HFFc6 (cell line): ENCODE measurements at regions not wholly inside any gene's neighbourhood (a gene's known extent, or its start where the extent isn't known, plus 50 kb on each side); places are given as distances from the start of the nearest gene placed in this dataset.

Experiments used
- DNase-seq: peaks from one replicate; pipeline ENCODE4 v3.0.0-alpha.2; 2018
- H3K27ac Mint-ChIP-seq: 2 replicates; pipeline ENCODE4 v1.8.0; 2020; ENCODE audit warnings: mild to moderate bottlenecking, mixed read lengths
- H3K27me3 Mint-ChIP-seq: 2 replicates; pipeline ENCODE4 v1.8.0; 2021; ENCODE audit warnings: mild to moderate bottlenecking, moderate library complexity, mixed read lengths; ENCODE audit not compliant: insufficient read depth
- H3K36me3 Mint-ChIP-seq: 2 replicates; pipeline ENCODE4 v1.8.0; 2021; ENCODE audit warnings: low read depth, mixed read lengths
- H3K4me1 Mint-ChIP-seq: 2 replicates; pipeline ENCODE4 v1.8.0; 2020; ENCODE audit warnings: low read depth, mixed read lengths
- H3K4me3 Mint-ChIP-seq: 2 replicates; pipeline ENCODE4 v1.8.0; 2020; ENCODE audit warnings: mild to moderate bottlenecking, moderate library complexity, mixed read lengths
- H3K9me3 Mint-ChIP-seq: 2 replicates; pipeline ENCODE4 v1.8.0; 2020; ENCODE audit warnings: mild to moderate bottlenecking, mixed read lengths
- CTCF ChIP-seq: fragments of 200-600 bp; sonication (generic); IDR thresholded peaks from 2 replicates; pipeline ENCODE4 v1.5.0; 2021; ENCODE audit warnings: antibody characterized with exemption, mild to moderate bottlenecking

GRCh38 chr10:9733766-9734165, 1283.9 kb upstream of the CELF2 start:
- Mint-ChIP-seq H3K9me3 (peaks cover 34% of the 10 kb centered on the region), H3K27ac (no peak overlapping the region), H3K27me3 (no peaks in the 10 kb centered on the region), H3K36me3 (no peaks in the 10 kb centered on the region), H3K4me1 (no peaks in the 10 kb centered on the region), H3K4me3 (no peak overlapping the region)
- no peak for TF ChIP-seq CTCF
- DNase-seq, result no peak

GRCh38 chr10:9734218-9734617, 1283.5 kb upstream of the CELF2 start:
- TF ChIP-seq CTCF, result no peak
- no peak overlapping the region for H3K4me3 Mint-ChIP-seq
- no peaks in the 10 kb centered on the region for H3K36me3 Mint-ChIP-seq

GRCh38 chr10:9735731-9736130, 1281.9 kb upstream of the CELF2 start:
- Mint-ChIP-seq H3K27ac (no peak overlapping the region), H3K4me1 (no peaks in the 10 kb centered on the region), H3K4me3 (no peak overlapping the region), H3K9me3 (peaks cover 38% of the 10 kb centered on the region), H3K27me3 (no peaks in the 10 kb centered on the region), H3K36me3 (no peaks in the 10 kb centered on the region)
- no peak for DNase-seq
- TF ChIP-seq CTCF, result no peak

More at GRCh38 chr10:9734218-9734617, 1283.5 kb upstream of the CELF2 start:
- H3K27ac Mint-ChIP-seq, result no peak overlapping the region
- DNase-seq, result no peak
- no peaks in the 10 kb centered on the region for H3K27me3 Mint-ChIP-seq
- H3K9me3 Mint-ChIP-seq, result peaks cover 33% of the 10 kb centered on the region
- no peaks in the 10 kb centered on the region for H3K4me1 Mint-ChIP-seq

GRCh38 chr10:9743639-9744038, 1274.0 kb upstream of the CELF2 start:
- Mint-ChIP-seq H3K36me3 (no peaks in the 10 kb centered on the region), H3K9me3 (peaks cover 46% of the 10 kb centered on the region), H3K4me3 (no peak overlapping the region), H3K4me1 (no peaks in the 10 kb centered on the region), H3K27me3 (no peaks in the 10 kb centered on the region), H3K27ac (no peak overlapping the region)
- no peak for DNase-seq
- no peak for TF ChIP-seq CTCF

- H3K27me3 Mint-ChIP-seq, result no peaks in the 10 kb centered on the region
- TF ChIP-seq CTCF, result no peak
- peaks cover 46% of the 10 kb centered on the region for H3K9me3 Mint-ChIP-seq
- no peak overlapping the region for H3K27ac Mint-ChIP-seq
- no peaks in the 10 kb centered on the region for H3K4me1 Mint-ChIP-seq
- no peak for DNase-seq
- H3K4me3 Mint-ChIP-seq, result no peak overlapping the region
- H3K36me3 Mint-ChIP-seq, result no peaks in the 10 kb centered on the region
These were observed 1272.5 kb upstream of the CELF2 start for GRCh38 chr10:9745158-9745557.

- no peaks in the 10 kb centered on the region; the same call in none of the 2 replicates for H3K27me3 Mint-ChIP-seq
- no peaks in the 10 kb centered on the region for H3K4me1 Mint-ChIP-seq
- no peak for DNase-seq
- peaks cover 55% of the 10 kb centered on the region for H3K9me3 Mint-ChIP-seq
- TF ChIP-seq CTCF, result no peak
- H3K27ac Mint-ChIP-seq, result no peak overlapping the region
- no peak overlapping the region for H3K4me3 Mint-ChIP-seq
- peaks cover 6% of the 10 kb centered on the region; the same call in 1 of the 2 replicates for H3K36me3 Mint-ChIP-seq
These were observed 1260.5 kb upstream of the CELF2 start for GRCh38 chr10:9757176-9757575.
